ENCODE measurements at regions not wholly inside any gene's neighbourhood (a gene's known extent, or its start where the extent isn't known, plus 50 kb on each side); places are given as distances from the start of the nearest gene placed in this dataset.

DNA sequence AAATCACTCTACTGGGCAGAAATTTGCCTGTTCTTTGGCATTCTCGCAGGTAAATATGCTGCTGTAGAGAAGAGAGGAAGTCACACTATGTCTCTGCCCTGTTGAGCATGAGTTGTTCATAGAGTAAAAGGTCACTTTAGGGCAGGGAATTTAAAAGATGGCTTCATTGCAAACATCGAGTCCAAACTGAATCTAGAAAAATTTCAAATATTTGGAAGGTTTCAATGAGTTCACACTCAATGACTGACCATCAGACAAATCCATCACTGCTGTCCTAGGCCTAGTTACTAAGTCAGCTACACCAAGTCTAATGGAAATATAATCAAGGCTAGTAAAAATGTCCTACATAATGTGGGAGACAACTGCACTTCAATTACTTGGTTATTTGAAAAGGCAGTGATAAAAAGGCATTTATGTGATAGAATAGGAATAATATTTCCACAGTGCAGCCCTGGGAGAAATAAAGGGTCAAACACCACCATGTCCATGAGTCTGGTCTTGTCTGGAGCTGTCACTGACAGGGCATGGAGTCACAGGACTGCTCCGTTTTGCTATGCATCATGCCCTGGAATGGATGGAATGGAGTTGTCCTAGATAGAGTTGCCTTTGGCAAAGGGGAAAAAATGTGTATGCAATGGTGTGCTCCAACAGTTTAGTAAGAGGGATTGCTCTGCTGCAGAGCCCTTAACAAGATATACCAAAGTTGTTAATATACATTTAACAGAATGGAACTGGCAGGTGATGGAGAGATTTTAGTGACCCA lies 218.5 kb upstream of the DAPK1 start:
- peak overlapping the region; percentile 14 for H3K27ac ChIP-seq
- H3K4me1 ChIP-seq (ENCODE audit: insufficient read depth): peaks cover 63% of the 10 kb centered on the region
- H3K9me2 ChIP-seq (ENCODE audit: insufficient read depth): no peaks in the 10 kb centered on the region
- H3K27me3 ChIP-seq (replicated peaks; ENCODE audit: insufficient read depth): no peaks in the 10 kb centered on the region
- peak; percentile 70 for DNase-seq
- no peak overlapping the region for H3K9ac ChIP-seq
- in situ Hi-C loops (cut with MboI): no loop called here
- no peak for TF ChIP-seq EZH2 (IDR thresholded peaks at IDR 0.05; ENCODE audit: insufficient read depth, poor library complexity, severe bottlenecking)
- TF ChIP-seq EZH2phosphoT487 (IDR thresholded peaks at IDR 0.05; ENCODE audit: insufficient read depth, low read depth): no peak
- no peaks in the 10 kb centered on the region for H3K36me3 ChIP-seq (ENCODE audit: low read depth)
- no peak overlapping the region for H3K4me3 ChIP-seq
- no peaks in the 10 kb centered on the region for H4K20me1 ChIP-seq (ENCODE audit: insufficient read depth)
- H3K79me2 ChIP-seq (ENCODE audit: insufficient read depth): no peaks in the 10 kb centered on the region
- 36 to 43% methylated on average over 3 of the region's 3 CpGs for WGBS, 2 experiments (ENCODE audit: low coverage in 1 of 2, low lambda C conversion rate in 2 of 2, missing lambda C conversion rate in 2 of 2)
- no peaks in the 10 kb centered on the region for H3K9me3 ChIP-seq (ENCODE audit: low read depth)
- H2AFZ ChIP-seq: peak overlapping the region; percentile 19
- peaks cover 50% of the 10 kb centered on the region for H3F3A ChIP-seq (ENCODE audit: insufficient read depth)
- H3K4me2 ChIP-seq (ENCODE audit: unreplicated experiment): peak overlapping the region; percentile 27

GRCh38 chr9:87280421-87280820 lies 217.2 kb upstream of the DAPK1 start:
- no peaks in the 10 kb centered on the region for H3K27me3 ChIP-seq (replicated peaks; ENCODE audit: insufficient read depth)
- no peak overlapping the region for H3K9ac ChIP-seq
- H3F3A ChIP-seq (ENCODE audit: insufficient read depth): peaks cover 37% of the 10 kb centered on the region
- no peak overlapping the region for H2AFZ ChIP-seq
- H3K36me3 ChIP-seq (ENCODE audit: low read depth): no peaks in the 10 kb centered on the region
- H3K79me2 ChIP-seq (ENCODE audit: insufficient read depth): no peaks in the 10 kb centered on the region
- 95 to 98% methylated on average over 5 of the region's 5 CpGs for WGBS, 2 experiments (ENCODE audit: low coverage in 1 of 2, low lambda C conversion rate in 2 of 2, missing lambda C conversion rate in 2 of 2)
- no peak overlapping the region for H3K4me2 ChIP-seq (ENCODE audit: unreplicated experiment)
- H3K27ac ChIP-seq: no peak overlapping the region
- TF ChIP-seq EZH2phosphoT487 (IDR thresholded peaks at IDR 0.05; ENCODE audit: insufficient read depth, low read depth) (no peak), EZH2 (IDR thresholded peaks at IDR 0.05; ENCODE audit: insufficient read depth, poor library complexity, severe bottlenecking) (no peak)
- no peaks in the 10 kb centered on the region for H3K9me2 ChIP-seq (ENCODE audit: insufficient read depth)
- H4K20me1 ChIP-seq (ENCODE audit: insufficient read depth): no peaks in the 10 kb centered on the region
- in situ Hi-C loops (cut with MboI): no loop called here
- DNase-seq: no peak
- peaks cover 50% of the 10 kb centered on the region for H3K4me1 ChIP-seq (ENCODE audit: insufficient read depth)
- H3K4me3 ChIP-seq: no peak overlapping the region
- no peaks in the 10 kb centered on the region for H3K9me3 ChIP-seq (ENCODE audit: low read depth)

- H3K79me2 ChIP-seq (ENCODE audit: insufficient read depth): no peaks in the 10 kb centered on the region
- 75 to 81% methylated on average over 1 of the region's 1 CpG for WGBS, 2 experiments (ENCODE audit: low coverage in 1 of 2, low lambda C conversion rate in 2 of 2, missing lambda C conversion rate in 2 of 2)
- no peaks in the 10 kb centered on the region for H3K27me3 ChIP-seq (replicated peaks; ENCODE audit: insufficient read depth)
- TF ChIP-seq EZH2phosphoT487 (IDR thresholded peaks at IDR 0.05; ENCODE audit: insufficient read depth, low read depth) (no peak), EZH2 (IDR thresholded peaks at IDR 0.05; ENCODE audit: insufficient read depth, poor library complexity, severe bottlenecking) (no peak)
- in situ Hi-C loops (cut with MboI): no loop called here
- H3K9me2 ChIP-seq (ENCODE audit: insufficient read depth): no peaks in the 10 kb centered on the region
- H3K9ac ChIP-seq: no peak overlapping the region
- H3K4me1 ChIP-seq (ENCODE audit: insufficient read depth): peaks cover 30% of the 10 kb centered on the region
- no peak overlapping the region for H2AFZ ChIP-seq
- H3K4me3 ChIP-seq: no peak overlapping the region
- no peak overlapping the region for H3K27ac ChIP-seq
- peaks cover 17% of the 10 kb centered on the region for H3F3A ChIP-seq (ENCODE audit: insufficient read depth)
- H3K36me3 ChIP-seq (ENCODE audit: low read depth): no peaks in the 10 kb centered on the region
- no peaks in the 10 kb centered on the region for H4K20me1 ChIP-seq (ENCODE audit: insufficient read depth)
- no peak for DNase-seq
- H3K4me2 ChIP-seq (ENCODE audit: unreplicated experiment): no peak overlapping the region
- H3K9me3 ChIP-seq (ENCODE audit: low read depth): no peaks in the 10 kb centered on the region
These were observed 215.1 kb upstream of the DAPK1 start for GRCh38 chr9:87282538-87282937.

GRCh38 chr9:87283585-87283984 lies 214.1 kb upstream of the DAPK1 start:
- DNase-seq: no peak
- Histone ChIP-seq H4K20me1 (ENCODE audit: insufficient read depth) (no peaks in the 10 kb centered on the region), H3K27ac (no peak overlapping the region), H3K4me1 (ENCODE audit: insufficient read depth) (peaks cover 19% of the 10 kb centered on the region), H3K9me3 (ENCODE audit: low read depth) (no peaks in the 10 kb centered on the region), H3F3A (ENCODE audit: insufficient read depth) (0 out of 2 replicates have a peak, but pooled peaks cover 8% of the 10 kb centered on the region), H3K27me3 (replicated peaks; ENCODE audit: insufficient read depth) (no peaks in the 10 kb centered on the region), H3K79me2 (ENCODE audit: insufficient read depth) (no peaks in the 10 kb centered on the region), H3K4me3 (no peak overlapping the region), H3K9me2 (ENCODE audit: insufficient read depth) (no peaks in the 10 kb centered on the region), H3K4me2 (ENCODE audit: unreplicated experiment) (no peak overlapping the region), H2AFZ (no peak overlapping the region), H3K9ac (no peak overlapping the region), H3K36me3 (ENCODE audit: low read depth) (no peaks in the 10 kb centered on the region)
- 95 to 99% methylated on average over 4 of the region's 4 CpGs for WGBS, 2 experiments (ENCODE audit: low coverage in 1 of 2, low lambda C conversion rate in 2 of 2, missing lambda C conversion rate in 2 of 2)
- in situ Hi-C loops (cut with MboI): no loop called here
- no peak for TF ChIP-seq EZH2 (IDR thresholded peaks at IDR 0.05; ENCODE audit: insufficient read depth, poor library complexity, severe bottlenecking)
